Panc1 (cell line): ENCODE measurements at regions not wholly inside any gene's neighbourhood (a gene's known extent, or its start where the extent isn't known, plus 50 kb on each side); places are given as distances from the start of the nearest gene placed in this dataset.

Source experiments
- ATAC-seq: fragments of 200-7000 bp; cut with Tn5 transposase; 2 replicates; pipeline ENCODE4 v1.9.1; 2020; ENCODE audit warnings: mild to moderate bottlenecking, moderate library complexity
- BruUV-seq: library from RNA; stranded (reverse); fragments of 400-500 nt; replicated peaks from 2 replicates; lab custom pipeline; 2021; lab: Mats Ljungman, UMichigan
- CTCF ChIA-PET: fragments of 300-600 bp; sonication (Branson Sonifier 250); formaldehyde crosslinking; loops from one replicate; lab custom pipeline; 2022; ENCODE audit warnings: antibody characterized with exemption; lab: Charles Lee
- POLR2A ChIA-PET: fragments of 300-600 bp; sonication (Branson Sonifier 250); formaldehyde crosslinking; loops from one replicate; lab custom pipeline; 2022; ENCODE audit warnings: antibody characterized with exemption; lab: Charles Lee
- DNase-seq: peaks from one replicate; pipeline ENCODE4 v3.0.0-alpha.2; 2010; ENCODE audit warnings: low read depth, low spot score
- H3K27ac ChIP-seq: 2 replicates; pipeline ENCODE4 v1.5.1; 2011; ENCODE audit warnings: mild to moderate bottlenecking, low read length, inconsistent platforms
- H3K27me3 ChIP-seq: fragments of 200-500 bp; sonication (Bioruptor generic); 2 replicates; pipeline ENCODE4 v1.6.0; 2014; ENCODE audit warnings: low read length, inconsistent platforms; ENCODE audit not compliant: control insufficient read depth, insufficient read depth
- H3K36me3 ChIP-seq: fragments of 200-500 bp; sonication (Bioruptor generic); 2 replicates; pipeline ENCODE4 v1.5.1; 2014; ENCODE audit warnings: inconsistent platforms, mild to moderate bottlenecking, low read length, moderate library complexity; ENCODE audit not compliant: control insufficient read depth, insufficient read depth
- H3K4me1 ChIP-seq: 2 replicates; pipeline ENCODE4 v1.5.1; 2011; ENCODE audit warnings: inconsistent platforms, mild to moderate bottlenecking, low read length, moderate library complexity; ENCODE audit not compliant: control insufficient read depth, insufficient read depth
- H3K4me3 ChIP-seq, 2 experiments: 2 replicates each; pipeline ENCODE4 v1.5.1; 2011 to 2012; ENCODE audit warnings: low read depth in 2 of 2, low read length in 2 of 2, mild to moderate bottlenecking in 2 of 2, inconsistent platforms in 1 of 2, moderate library complexity in 1 of 2
- H3K9me3 ChIP-seq: fragments of 200-500 bp; sonication (Bioruptor generic); 2 replicates; pipeline ENCODE4 v1.5.1; 2014; ENCODE audit warnings: low read depth, mild to moderate bottlenecking, inconsistent platforms, low read length, moderate library complexity; ENCODE audit not compliant: control insufficient read depth, insufficient read depth
- CTCF ChIP-seq: fragments of 450-650 bp; IDR thresholded peaks from 2 replicates; pipeline ENCODE4 v1.5.1; 2017; ENCODE audit warnings: mild to moderate bottlenecking
- POLR2AphosphoS5 ChIP-seq: IDR thresholded peaks from 2 replicates; pipeline ENCODE4 v1.6.1; 2012; ENCODE audit warnings: mild to moderate bottlenecking, low read depth, low read length, moderate library complexity
- REST ChIP-seq, 2 experiments: IDR thresholded peaks; 2 replicates each; pipeline ENCODE4 v1.6.1; 2011 to 2012; ENCODE audit warnings: low read depth in 2 of 2, control low read depth in 1 of 2, low read length in 1 of 2, mild to moderate bottlenecking in 1 of 2, moderate library complexity in 1 of 2; ENCODE audit not compliant: insufficient read depth in 1 of 2
- SIN3A ChIP-seq: IDR thresholded peaks from 2 replicates; pipeline ENCODE4 v1.6.1; 2012; ENCODE audit warnings: low read depth, mild to moderate bottlenecking, low read length, moderate library complexity, borderline replicate concordance; ENCODE audit not compliant: insufficient read depth
- TCF7L2 ChIP-seq: IDR thresholded peaks from 2 replicates; pipeline ENCODE4 v1.6.1; 2011; ENCODE audit warnings: mild to moderate bottlenecking, low read depth, low read length, inconsistent platforms
- in situ Hi-C: cut with HindIII; loops from 2 replicates; pipeline ENCODE4 v1.10.0; 2016; ENCODE audit warnings: low sequenced_read_pairs, low pct_unique_long_range_greater_than_20kb
- intact Hi-C: fragments of 100-400 bp; cut with micrococcal nuclease; formaldehyde crosslinking; loops from one replicate; pipeline ENCODE4 v1.10.0; 2022; ENCODE audit not compliant: unreplicated experiment

DNA sequence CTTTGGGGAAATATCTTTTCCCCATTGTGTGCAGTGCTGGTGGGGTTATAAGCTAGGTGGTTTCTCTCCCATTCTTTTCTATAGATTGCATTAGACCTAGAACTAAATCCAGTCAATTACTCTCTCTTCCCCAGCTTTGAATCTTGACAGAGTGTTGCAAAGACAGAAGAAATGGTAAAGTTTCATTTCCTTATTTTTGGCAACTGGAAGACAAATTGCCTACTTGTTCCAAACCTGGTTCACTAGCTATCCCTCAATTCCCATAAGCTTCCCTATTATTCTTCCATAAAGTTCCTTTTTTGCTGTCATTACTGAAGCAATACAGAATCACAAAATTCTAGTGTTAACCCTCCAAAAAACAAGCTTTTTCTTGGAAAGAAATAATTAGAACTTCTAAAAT lies 94.0 kb upstream of the ITGA4 start:
- no peak for ATAC-seq
- Histone ChIP-seq H3K27ac (no peak overlapping the region), H3K4me3 (no peak overlapping the region), H3K36me3 (no peaks in the 10 kb centered on the region), H3K27me3 (0 out of 2 replicates have a peak, but pooled peaks cover 2% of the 10 kb centered on the region), H3K4me1 (no peaks in the 10 kb centered on the region), H3K9me3 (no peaks in the 10 kb centered on the region)
- TF ChIP-seq TCF7L2 (no peak), SIN3A (no peak), REST (IDR thresholded peaks at IDR 0.05; ENCODE audit: insufficient read depth in 1 of 2, low read depth in 2 of 2, low read length in 1 of 2) (no peak), CTCF (no peak), POLR2AphosphoS5 (no peak)
- POLR2A ChIA-PET: no interaction called here
- BruUV-seq: no TSS peak
- intact Hi-C loops: no loop called here
- in situ Hi-C loops: no loop called here
- CTCF ChIA-PET: no interaction called here
- DNase-seq: no peak

GRCh38 chr2:181364492-181365170 lies 92.6 kb upstream of the ITGA4 start:
- H3K4me1 ChIP-seq: no peaks in the 10 kb centered on the region
- H3K27ac ChIP-seq: no peak overlapping the region
- CTCF ChIA-PET: no interaction called here
- no peaks in the 10 kb centered on the region for H3K9me3 ChIP-seq
- in situ Hi-C loops: no loop called here
- no TSS peak for BruUV-seq
- DNase-seq (no peak), ATAC-seq (no peak)
- TF ChIP-seq TCF7L2 (no peak), REST (IDR thresholded peaks at IDR 0.05; ENCODE audit: insufficient read depth in 1 of 2, low read depth in 2 of 2, low read length in 1 of 2) (no peak), CTCF (no peak), POLR2AphosphoS5 (no peak), SIN3A (no peak)
- H3K36me3 ChIP-seq: no peaks in the 10 kb centered on the region
- no peak overlapping the region for H3K4me3 ChIP-seq
- intact Hi-C loops: no loop called here
- no peaks in the 10 kb centered on the region for H3K27me3 ChIP-seq
- POLR2A ChIA-PET: no interaction called here
